Activated gamma-delta T cell (primary cell): ENCODE measurements at regions not wholly inside any gene's neighbourhood (a gene's known extent, or its start where the extent isn't known, plus 50 kb on each side); places are given as distances from the start of the nearest gene placed in this dataset.
"Not testable (repeated sequence)": the region's sequence is repeated elsewhere in the genome, so short reads cannot be mapped to it uniquely, and the experiment has no call there.

Experiments used
- DNase-seq: peaks from one replicate; lab custom pipeline; 2025; lab: John Stamatoyannopoulos, UW

- no peak for DNase-seq
Observed at GRCh38 chr3:166829896-166830295, 550.2 kb downstream of the ZBBX start.

- DNase-seq = no peak
Observed at GRCh38 chr3:166818464-166818863, 561.6 kb downstream of the ZBBX start.

- not testable (repeated sequence) for DNase-seq
Observed at GRCh38 chr3:166817269-166817668, 562.8 kb downstream of the ZBBX start.

GRCh38 chr3:166810741-166811445, 569.2 kb downstream of the ZBBX start:
- DNase-seq = no peak

GRCh38 chr3:166809520-166809919, 570.6 kb downstream of the ZBBX start:
- DNase-seq = no peak

- DNase-seq = no peak
Observed at GRCh38 chr3:166788936-166789335, 591.2 kb downstream of the ZBBX start.

- no peak for DNase-seq
Observed at GRCh38 chr3:166785876-166786275, 594.2 kb downstream of the ZBBX start.

- DNase-seq = no peak
Observed at GRCh38 chr3:166783206-166783605, 596.9 kb downstream of the ZBBX start.

GRCh38 chr3:166764698-166765318, 615.3 kb downstream of the ZBBX start:
- DNase-seq = no peak

- no peak for DNase-seq
Observed at GRCh38 chr3:166759736-166760513, 620.2 kb downstream of the ZBBX start.

- no peak for DNase-seq
Observed at GRCh38 chr3:166752214-166752613, 627.9 kb downstream of the ZBBX start.

GRCh38 chr3:166743481-166744134, 636.5 kb downstream of the ZBBX start:
- DNase-seq = no peak

GRCh38 chr3:166734734-166735133, 645.4 kb downstream of the ZBBX start:
- DNase-seq = no peak

GRCh38 chr3:166731701-166732100, 648.4 kb downstream of the ZBBX start:
- DNase-seq = no peak

- no peak for DNase-seq
Observed at GRCh38 chr3:166721466-166721865, 658.6 kb downstream of the ZBBX start.

GRCh38 chr3:166714206-166714605, 665.9 kb downstream of the ZBBX start:
- no peak for DNase-seq

- no peak for DNase-seq
Observed at GRCh38 chr3:166713787-166714186, 666.3 kb downstream of the ZBBX start.

GRCh38 chr3:166706094-166706493, 674.0 kb downstream of the ZBBX start:
- DNase-seq = no peak

GRCh38 chr3:166697495-166697894, 682.6 kb downstream of the ZBBX start:
- DNase-seq = no peak

- DNase-seq = no peak
Observed at GRCh38 chr3:166696103-166696502, 684.0 kb downstream of the ZBBX start.

- no peak for DNase-seq
Observed at GRCh38 chr3:166688665-166689064, 691.4 kb downstream of the ZBBX start.

- DNase-seq = no peak
Observed at GRCh38 chr3:166685246-166685645, 694.9 kb downstream of the ZBBX start.
